ENCODE measurements at regions not wholly inside any gene's neighbourhood (a gene's known extent, or its start where the extent isn't known, plus 50 kb on each side); places are given as distances from the start of the nearest gene placed in this dataset.

DNA sequence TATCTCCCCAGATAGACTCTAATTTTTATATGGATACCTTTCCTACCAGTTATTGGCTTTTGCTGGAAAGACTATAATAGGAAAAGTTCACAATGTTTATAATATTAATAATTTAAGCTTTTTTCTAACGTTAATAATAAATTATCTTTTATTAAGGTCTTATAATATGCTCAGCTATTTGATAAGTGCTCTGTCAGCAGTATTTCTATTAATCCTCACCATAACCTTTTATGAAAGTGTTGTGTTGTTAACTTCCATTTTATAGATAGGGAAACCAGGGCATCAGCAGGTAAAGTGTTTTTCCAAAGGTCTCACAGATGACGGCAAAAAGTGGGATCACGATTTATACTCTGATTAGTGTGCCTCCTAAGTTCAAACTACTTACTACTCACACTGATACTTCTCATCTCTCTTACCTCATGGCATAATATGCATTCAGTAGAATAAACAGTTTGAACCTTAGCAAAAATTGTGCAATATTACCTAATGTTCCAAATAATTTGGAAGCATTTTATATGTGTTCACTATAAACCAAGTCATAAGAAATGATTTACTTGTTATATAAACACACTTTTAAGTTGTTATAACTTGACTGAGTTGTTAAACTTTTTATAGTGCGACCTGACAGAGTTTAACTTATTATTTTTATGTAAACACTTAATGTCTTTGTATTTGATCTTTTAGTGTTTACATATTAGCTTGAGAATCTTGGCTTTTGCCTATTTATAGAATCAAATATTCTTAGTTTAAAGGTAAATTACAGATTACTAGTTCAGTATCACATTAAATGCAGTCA is 274.9 kb upstream of the DCBLD2 start:
- no peak for DNase-seq
- CTCF ChIA-PET, result interaction anchor here (1.4 to 1.5 kb wide), 2 partner anchors 359 to 361 kb away, joined by 3 to 4 read pairs; no protein-coding TSS in a partner anchor
- POLR2A ChIA-PET, result no interaction called here
- Mint-ChIP-seq H3K27me3 (ENCODE audit: low read depth) (no peaks in the 10 kb centered on the region), H3K36me3 (ENCODE audit: low read depth) (no peaks in the 10 kb centered on the region), H3K9me3 (ENCODE audit: insufficient read depth) (no peaks in the 10 kb centered on the region), H3K4me1 (ENCODE audit: low read depth) (no peaks in the 10 kb centered on the region), H3K27ac (no peak overlapping the region), H3K4me3 (no peak overlapping the region)
- no peak for ATAC-seq

DNA sequence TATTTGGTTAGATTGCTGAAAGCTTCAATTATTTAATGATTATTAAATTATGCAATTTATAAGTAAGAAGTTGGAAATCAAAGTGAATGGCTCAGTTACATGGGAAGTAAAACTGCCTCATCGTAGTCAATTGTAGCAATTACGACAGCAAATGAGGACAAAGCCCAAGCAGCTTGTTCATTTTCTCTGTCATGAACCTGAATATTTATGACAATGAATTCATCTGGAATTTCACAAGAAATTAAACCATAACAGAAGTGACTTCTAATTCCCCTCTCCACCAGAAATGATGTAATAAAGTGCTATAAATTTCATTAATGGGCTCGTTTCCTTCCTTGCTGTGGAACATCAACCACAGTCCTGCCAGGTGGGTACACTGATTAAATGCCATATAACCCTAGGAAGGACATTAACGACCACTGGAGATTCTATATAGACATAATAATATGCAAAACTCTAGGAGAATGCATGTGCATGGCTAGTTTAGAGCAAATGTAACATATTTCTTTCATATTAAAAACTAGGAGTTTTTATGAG is 273.8 kb upstream of the DCBLD2 start:
- DNase-seq (no peak), ATAC-seq (no peak)
- Mint-ChIP-seq H3K36me3 (ENCODE audit: low read depth) (no peaks in the 10 kb centered on the region), H3K27ac (no peak overlapping the region), H3K4me3 (no peak overlapping the region), H3K27me3 (ENCODE audit: low read depth) (no peaks in the 10 kb centered on the region), H3K9me3 (ENCODE audit: insufficient read depth) (no peaks in the 10 kb centered on the region), H3K4me1 (ENCODE audit: low read depth) (no peaks in the 10 kb centered on the region)
- CTCF ChIA-PET, result interaction anchor here (1.4 to 1.5 kb wide), 2 partner anchors 358 to 360 kb away, joined by 3 to 4 read pairs; no protein-coding TSS in a partner anchor
- POLR2A ChIA-PET, result no interaction called here

DNA sequence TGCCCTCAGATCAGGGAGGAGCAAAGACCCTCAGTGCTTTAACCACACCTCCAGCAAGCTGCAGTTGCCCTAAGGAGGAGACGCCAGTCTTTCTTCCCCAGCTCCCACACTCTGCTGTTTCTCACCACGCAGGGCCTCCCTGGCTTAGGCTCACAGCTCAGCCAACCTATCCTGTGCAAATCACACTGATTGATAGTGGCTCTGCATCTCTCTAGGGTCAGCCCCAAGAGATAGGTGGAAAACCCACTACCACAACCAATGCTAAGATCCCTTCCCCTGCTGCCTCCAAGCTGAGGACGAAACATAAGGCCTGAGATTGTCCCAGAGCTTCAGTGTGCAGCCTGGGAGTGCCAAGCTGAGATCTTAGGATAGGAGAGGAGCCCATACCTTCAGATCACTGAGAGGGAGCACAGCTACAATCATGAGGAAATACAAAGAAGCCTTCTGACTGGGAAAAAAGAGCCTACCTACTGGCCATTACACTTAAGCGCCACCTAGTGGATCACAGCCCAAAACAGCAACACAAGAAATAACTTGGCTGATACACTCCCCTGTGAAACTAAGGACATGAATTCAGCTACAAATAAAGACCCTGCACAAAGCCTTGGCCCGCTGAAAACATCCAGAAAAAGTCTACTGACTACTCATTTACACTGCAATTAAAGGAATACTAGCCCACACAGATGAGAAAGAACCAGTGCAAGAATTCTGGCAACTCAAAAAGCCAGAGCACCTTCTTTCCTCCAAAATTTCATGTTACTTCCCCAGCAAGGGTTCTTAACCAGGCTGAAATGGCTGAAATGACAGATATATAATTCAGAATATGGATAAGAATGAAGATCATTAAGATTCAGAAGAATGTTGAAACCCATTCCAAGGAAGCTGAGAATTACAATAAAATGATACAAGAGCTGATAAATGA is 271.5 kb upstream of the DCBLD2 start:
- ATAC-seq, result no peak
- POLR2A ChIA-PET, result interaction anchor here (0.6 kb wide), 1 partner anchor 16 kb away, joined by 3 read pairs; no protein-coding TSS in a partner anchor
- H3K36me3 Mint-ChIP-seq (ENCODE audit: low read depth), result no peaks in the 10 kb centered on the region

DNA sequence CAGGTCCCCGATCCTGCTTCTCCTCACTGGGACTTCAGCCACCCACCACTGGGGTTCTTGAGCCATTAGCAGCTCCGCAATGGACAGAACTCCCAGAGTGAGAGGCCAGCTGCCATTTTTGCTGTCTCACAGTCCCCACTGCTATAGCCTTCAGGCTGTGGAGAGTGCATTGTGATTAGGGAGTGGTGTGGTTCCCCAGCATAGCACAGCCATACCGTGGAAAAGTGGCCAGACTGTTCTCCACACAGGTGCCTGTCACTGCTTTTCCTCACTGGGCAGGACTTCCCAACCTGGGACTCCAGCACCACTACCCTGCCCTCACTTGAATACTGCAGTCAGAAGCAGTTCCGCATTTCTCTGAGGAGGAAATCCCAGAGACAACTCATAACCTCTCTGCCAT is 270.3 kb upstream of the DCBLD2 start:
- H3K9me3 Mint-ChIP-seq (ENCODE audit: insufficient read depth), result no peaks in the 10 kb centered on the region
- H3K4me3 Mint-ChIP-seq, result no peak overlapping the region
- no peak for DNase-seq
- no peaks in the 10 kb centered on the region for H3K36me3 Mint-ChIP-seq (ENCODE audit: low read depth)
- POLR2A ChIA-PET, result no interaction called here
- no peak for ATAC-seq
- CTCF ChIA-PET, result interaction anchor here (1.4 to 2.2 kb wide), 2 partner anchors 12 to 355 kb away, joined by 4 to 21 read pairs; no protein-coding TSS in a partner anchor
- H3K27me3 Mint-ChIP-seq (ENCODE audit: low read depth), result no peaks in the 10 kb centered on the region
- H3K4me1 Mint-ChIP-seq (ENCODE audit: low read depth), result no peaks in the 10 kb centered on the region
- no peak overlapping the region for H3K27ac Mint-ChIP-seq

More for the DNA sequence above, 271.5 kb upstream of the DCBLD2 start:
- H3K9me3 Mint-ChIP-seq (ENCODE audit: insufficient read depth), result no peaks in the 10 kb centered on the region
- no peaks in the 10 kb centered on the region for H3K27me3 Mint-ChIP-seq (ENCODE audit: low read depth)
- H3K27ac Mint-ChIP-seq, result no peak overlapping the region
- H3K4me1 Mint-ChIP-seq (ENCODE audit: low read depth), result no peaks in the 10 kb centered on the region
- CTCF ChIA-PET, result interaction anchor here (0.8 to 2.2 kb wide), 13 partner anchors 9 to 1134 kb away, joined by 3 to 21 read pairs (median 3); no protein-coding TSS in a partner anchor
- no peak overlapping the region for H3K4me3 Mint-ChIP-seq
- peak; percentile 59 for DNase-seq

DNA sequence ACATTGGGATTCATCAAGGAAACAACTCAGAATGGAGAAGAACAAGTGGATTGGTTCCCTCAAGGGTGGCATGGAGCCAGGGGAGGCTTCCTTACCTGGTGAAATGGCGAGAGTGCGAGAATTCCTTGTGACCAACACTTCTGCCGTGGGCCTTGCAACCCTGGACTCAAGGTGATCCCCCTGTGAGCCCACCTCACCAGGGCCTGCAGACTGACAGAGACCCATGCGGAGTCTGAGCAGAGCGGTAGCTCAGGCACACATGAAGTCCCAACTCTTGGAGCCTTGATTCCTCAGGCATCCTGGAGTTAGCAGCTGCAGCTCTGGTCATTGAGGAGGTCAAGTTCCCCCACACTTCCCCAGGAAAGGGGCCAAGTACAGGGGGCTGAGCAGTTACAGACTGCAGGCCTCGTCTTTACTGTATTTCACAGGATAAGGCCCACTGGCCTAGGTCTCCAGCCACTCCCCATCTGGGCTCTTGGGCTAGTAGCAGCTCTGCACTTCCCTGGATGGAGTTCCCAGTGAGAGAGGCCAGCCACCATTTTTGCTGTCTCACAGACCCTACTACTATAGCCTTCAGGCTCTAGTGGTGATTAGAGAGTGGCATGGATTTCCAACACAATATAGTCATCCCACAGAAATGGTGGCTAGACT is 269.5 kb upstream of the DCBLD2 start:
- POLR2A ChIA-PET, result no interaction called here

DNA sequence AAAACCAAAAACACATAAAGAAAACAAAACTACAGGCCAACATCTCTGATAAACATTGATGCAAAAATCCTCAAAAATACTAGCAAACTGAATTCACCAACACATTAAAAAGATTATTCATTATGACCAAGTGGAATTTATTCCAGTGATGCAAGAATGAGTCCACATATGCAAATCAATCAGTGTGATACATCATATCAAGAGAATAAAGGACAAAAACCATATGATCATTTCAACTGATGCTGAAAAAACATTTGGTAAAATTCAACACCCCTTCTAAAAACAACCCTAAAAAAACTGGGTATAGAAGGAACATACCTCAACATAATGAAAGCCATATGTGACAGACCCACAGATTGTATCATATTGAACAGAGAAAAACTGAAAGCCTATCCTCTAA is 265.6 kb upstream of the DCBLD2 start:
- H3K4me3 Mint-ChIP-seq, result no peak overlapping the region
- H3K27ac Mint-ChIP-seq, result no peak overlapping the region
- H3K27me3 Mint-ChIP-seq (ENCODE audit: low read depth), result no peaks in the 10 kb centered on the region
- H3K4me1 Mint-ChIP-seq (ENCODE audit: low read depth), result no peaks in the 10 kb centered on the region
- H3K9me3 Mint-ChIP-seq (ENCODE audit: insufficient read depth), result no peaks in the 10 kb centered on the region
- DNase-seq (no peak), ATAC-seq (no peak)
- ChIA-PET POLR2A (no interaction called here), CTCF (no interaction called here)
- no peaks in the 10 kb centered on the region for H3K36me3 Mint-ChIP-seq (ENCODE audit: low read depth)

More for the DNA sequence above, 269.5 kb upstream of the DCBLD2 start:
- no peak overlapping the region for H3K27ac Mint-ChIP-seq
- H3K4me1 Mint-ChIP-seq (ENCODE audit: low read depth), result no peaks in the 10 kb centered on the region
- H3K4me3 Mint-ChIP-seq, result no peak overlapping the region
- CTCF ChIA-PET, result no interaction called here
- H3K9me3 Mint-ChIP-seq (ENCODE audit: insufficient read depth), result no peaks in the 10 kb centered on the region
- no peaks in the 10 kb centered on the region for H3K27me3 Mint-ChIP-seq (ENCODE audit: low read depth)
- no peak for ATAC-seq
- no peak for DNase-seq
- no peaks in the 10 kb centered on the region for H3K36me3 Mint-ChIP-seq (ENCODE audit: low read depth)

DNA sequence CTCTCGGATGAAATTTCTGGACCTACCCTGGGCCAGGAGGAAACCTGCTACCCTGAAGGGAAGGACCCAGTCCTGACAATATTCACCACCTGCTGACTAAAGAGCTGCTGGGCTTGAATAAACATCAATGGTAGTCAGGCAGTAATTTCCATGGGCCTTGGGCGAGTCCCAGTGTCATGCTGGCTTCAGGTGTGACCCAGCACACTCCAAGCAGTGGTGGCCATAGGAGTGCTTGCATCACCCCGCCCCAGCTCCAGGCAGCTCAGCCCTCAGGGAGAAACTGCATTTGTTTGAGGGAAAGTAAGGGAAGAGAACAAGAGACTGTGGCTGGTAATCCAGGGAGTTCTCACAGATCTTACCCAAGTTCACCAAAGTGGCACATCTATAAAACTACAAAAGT is 261.8 kb upstream of the DCBLD2 start:
- no peaks in the 10 kb centered on the region for H3K4me1 Mint-ChIP-seq (ENCODE audit: low read depth)
- H3K27ac Mint-ChIP-seq, result no peak overlapping the region

DNA sequence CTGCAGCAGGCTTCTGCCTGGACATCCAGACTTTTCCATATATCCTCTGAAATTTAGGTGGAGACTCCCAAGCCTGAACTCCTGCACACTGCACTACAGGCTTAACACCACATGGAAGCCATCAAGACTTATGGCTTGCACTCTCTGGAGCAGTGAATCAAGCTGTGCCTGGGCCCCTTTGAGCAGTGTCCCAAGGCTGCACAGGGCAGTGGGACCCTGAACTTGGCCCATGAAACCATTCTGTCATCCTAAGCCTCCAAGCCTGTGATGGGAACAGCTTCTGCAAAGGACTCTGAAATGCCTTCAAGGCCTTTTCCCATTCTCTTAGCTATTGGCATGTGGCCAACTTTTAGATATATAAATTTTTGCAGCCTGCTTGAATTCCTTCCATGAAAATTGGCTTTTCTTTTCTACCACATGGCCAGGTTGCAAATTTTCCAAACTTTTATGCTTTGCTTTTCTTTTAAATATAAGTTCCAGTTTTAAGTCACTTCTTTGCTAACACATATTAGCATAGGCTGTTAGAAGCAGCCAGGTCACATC is 257.8 kb upstream of the DCBLD2 start:
- ChIA-PET POLR2A (no interaction called here), CTCF (no interaction called here)
- no peaks in the 10 kb centered on the region for H3K27me3 Mint-ChIP-seq (ENCODE audit: low read depth)
- ATAC-seq (no peak), DNase-seq (no peak)
- no peaks in the 10 kb centered on the region for H3K9me3 Mint-ChIP-seq (ENCODE audit: insufficient read depth)
- no peak overlapping the region for H3K4me3 Mint-ChIP-seq
- no peaks in the 10 kb centered on the region for H3K4me1 Mint-ChIP-seq (ENCODE audit: low read depth)
- H3K27ac Mint-ChIP-seq, result no peak overlapping the region
- H3K36me3 Mint-ChIP-seq (ENCODE audit: low read depth), result no peaks in the 10 kb centered on the region

More for the DNA sequence above, 261.8 kb upstream of the DCBLD2 start:
- DNase-seq, result no peak
- no peak overlapping the region for H3K4me3 Mint-ChIP-seq
- ChIA-PET POLR2A (no interaction called here), CTCF (interaction anchor here (1.1 kb wide), 1 partner anchor 10 kb away, joined by 3 read pairs; no protein-coding TSS in a partner anchor)
- no peak for ATAC-seq
- no peaks in the 10 kb centered on the region for H3K9me3 Mint-ChIP-seq (ENCODE audit: insufficient read depth)
- H3K27me3 Mint-ChIP-seq (ENCODE audit: low read depth), result no peaks in the 10 kb centered on the region
- no peaks in the 10 kb centered on the region for H3K36me3 Mint-ChIP-seq (ENCODE audit: low read depth)

DNA sequence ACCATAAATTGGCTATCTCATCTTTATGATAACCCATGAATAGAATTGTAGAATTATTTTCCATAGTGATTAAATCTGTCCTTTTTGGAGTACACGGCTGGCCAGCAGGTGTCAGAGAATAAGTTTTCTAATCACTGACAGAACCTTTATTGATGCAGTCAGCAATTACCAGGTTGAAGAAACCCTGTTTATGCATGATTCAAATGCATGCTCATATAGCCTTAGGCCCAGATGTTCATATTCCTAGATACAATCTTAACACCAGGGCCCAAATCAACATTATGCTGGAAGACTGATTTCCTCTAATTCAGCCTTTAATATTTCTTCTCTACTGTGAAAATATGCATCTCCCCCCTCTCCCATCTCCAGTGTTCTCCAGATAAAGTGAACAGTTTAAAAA is 243.5 kb upstream of the DCBLD2 start:
- POLR2A ChIA-PET, result no interaction called here
- Mint-ChIP-seq H3K9me3 (ENCODE audit: insufficient read depth) (no peaks in the 10 kb centered on the region), H3K27ac (no peak overlapping the region)

DNA sequence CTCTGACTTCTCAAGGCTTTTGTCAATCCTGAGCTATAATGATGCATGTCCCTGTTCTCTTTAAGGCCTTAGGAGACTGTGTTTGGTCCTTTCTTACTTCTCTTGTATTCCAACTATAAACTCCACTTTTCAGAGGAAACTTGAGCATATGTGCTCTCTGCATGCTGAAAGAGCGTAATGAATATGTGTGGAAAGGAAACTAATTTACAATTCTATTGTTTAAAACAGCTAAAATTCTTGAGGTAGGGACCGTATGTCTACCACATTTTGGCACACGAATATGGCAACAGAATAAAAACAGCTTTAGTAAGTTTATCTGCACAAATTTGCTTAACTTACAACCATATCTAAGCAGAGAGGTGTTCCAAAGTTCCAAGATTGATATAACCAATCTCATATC is 242.0 kb upstream of the DCBLD2 start:
- no peak overlapping the region for H3K4me3 Mint-ChIP-seq
- CTCF ChIA-PET, result no interaction called here
- no peaks in the 10 kb centered on the region for H3K4me1 Mint-ChIP-seq (ENCODE audit: low read depth)
- no peaks in the 10 kb centered on the region for H3K27me3 Mint-ChIP-seq (ENCODE audit: low read depth)
- H3K9me3 Mint-ChIP-seq (ENCODE audit: insufficient read depth), result no peaks in the 10 kb centered on the region
- no peak for ATAC-seq
- no peak for DNase-seq
- no peak overlapping the region for H3K27ac Mint-ChIP-seq
- no peaks in the 10 kb centered on the region for H3K36me3 Mint-ChIP-seq (ENCODE audit: low read depth)
- POLR2A ChIA-PET, result no interaction called here

More for the DNA sequence above, 243.5 kb upstream of the DCBLD2 start:
- H3K36me3 Mint-ChIP-seq (ENCODE audit: low read depth), result no peaks in the 10 kb centered on the region
- H3K4me3 Mint-ChIP-seq, result no peak overlapping the region
- no peaks in the 10 kb centered on the region for H3K4me1 Mint-ChIP-seq (ENCODE audit: low read depth)
- ATAC-seq (no peak), DNase-seq (no peak)
- CTCF ChIA-PET, result no interaction called here
- H3K27me3 Mint-ChIP-seq (ENCODE audit: low read depth), result no peaks in the 10 kb centered on the region

DNA sequence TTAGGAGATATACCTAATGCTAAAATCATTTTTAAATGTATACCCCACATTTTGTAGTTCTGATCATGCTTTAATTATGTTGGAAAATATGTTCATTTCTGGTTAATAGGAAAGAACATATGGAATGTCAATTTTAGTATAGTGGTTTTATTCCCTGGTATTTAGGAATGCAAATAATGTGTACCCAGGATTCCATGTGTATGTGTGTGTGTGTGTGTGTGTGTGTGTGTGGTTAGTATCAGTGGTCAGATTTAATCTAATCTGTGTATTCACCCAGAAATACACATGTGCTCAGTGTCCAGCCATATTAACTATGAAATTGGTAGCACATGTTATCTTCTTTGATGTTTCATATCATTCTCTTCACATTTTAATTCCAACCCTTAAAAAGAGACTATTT is 233.5 kb upstream of the DCBLD2 start:
- ChIA-PET POLR2A (no interaction called here), CTCF (no interaction called here)
- H3K4me3 Mint-ChIP-seq, result no peak overlapping the region
- no peaks in the 10 kb centered on the region for H3K36me3 Mint-ChIP-seq (ENCODE audit: low read depth)
- H3K4me1 Mint-ChIP-seq (ENCODE audit: low read depth), result no peaks in the 10 kb centered on the region
- DNase-seq (no peak), ATAC-seq (no peak)
- H3K27me3 Mint-ChIP-seq (ENCODE audit: low read depth), result no peaks in the 10 kb centered on the region
- H3K9me3 Mint-ChIP-seq (ENCODE audit: insufficient read depth), result no peaks in the 10 kb centered on the region
- no peak overlapping the region for H3K27ac Mint-ChIP-seq
